ENCODE measurements at regions not wholly inside any gene's neighbourhood (a gene's known extent, or its start where the extent isn't known, plus 50 kb on each side); places are given as distances from the start of the nearest gene placed in this dataset.
A peak's percentile ranks its signal among the peaks of the same experiment; 100 is the strongest.

- intact Hi-C loops (cut with DNase I; ENCODE audit: low total_unique reads), result no loop called here
- no peaks in the 10 kb centered on the region for H3K27me3 ChIP-seq
- peak overlapping the region; percentile 59 to 99 (median 86) for H3K27ac ChIP-seq
- H3K36me3 ChIP-seq, result peaks cover 10 to 31% (median 21%) of the 10 kb centered on the region in 4 donors
- no peaks in the 10 kb centered on the region for H3K9me3 ChIP-seq
- no peak overlapping the region for H3K4me3 ChIP-seq
- DNase-seq, result no peak
- no peak for TF ChIP-seq POLR2AphosphoS5 (IDR thresholded peaks at IDR 0.05)
- TF ChIP-seq EP300 (IDR thresholded peaks at IDR 0.05), result no peak
- no peak for TF ChIP-seq CTCF (IDR thresholded peaks at IDR 0.05)
- no peak for TF ChIP-seq POLR2A (IDR thresholded peaks at IDR 0.05)
- peaks cover 69 to 99% (median 82%) of the 10 kb centered on the region in 4 donors for H3K4me1 ChIP-seq
- WGBS, 5 donors, result 57 to 64% (median 61%) methylated on average over 3 to 4 of the region's 4 CpGs
Observed at GRCh38 chr9:127556871-127557270, 55.2 kb upstream of the STXBP1 start.

GRCh38 chr9:127557466-127557869 lies 54.6 kb upstream of the STXBP1 start:
- TF ChIP-seq EP300 (IDR thresholded peaks at IDR 0.05), result no peak
- no peak for TF ChIP-seq POLR2AphosphoS5 (IDR thresholded peaks at IDR 0.05)
- TF ChIP-seq POLR2A (IDR thresholded peaks at IDR 0.05), result no peak
- no peak for TF ChIP-seq CTCF (IDR thresholded peaks at IDR 0.05)
- peak overlapping the region; percentile 59 to 99 (median 86) for H3K27ac ChIP-seq
- no peaks in the 10 kb centered on the region for H3K27me3 ChIP-seq
- peaks cover 70 to 99% (median 84%) of the 10 kb centered on the region in 4 donors for H3K4me1 ChIP-seq
- intact Hi-C loops (cut with DNase I; ENCODE audit: low total_unique reads), result no loop called here
- peak overlapping the region in 1 of 4 donors; percentile 15 for H3K4me3 ChIP-seq
- 5 to 13% (median 9%) methylated on average over 3 to 5 of the region's 5 CpGs for WGBS, 5 donors
- peaks cover 10 to 31% (median 21%) of the 10 kb centered on the region in 4 donors for H3K36me3 ChIP-seq
- no peaks in the 10 kb centered on the region for H3K9me3 ChIP-seq
- DNase-seq, result peak in 1 of 2 donors; percentile 82

GRCh38 chr9:127557998-127558546 lies 54.0 kb upstream of the STXBP1 start:
- WGBS, 5 donors, result 26 to 46% (median 32%) methylated on average over 11 of the region's 11 CpGs
- TF ChIP-seq CTCF (IDR thresholded peaks at IDR 0.05), result no peak
- intact Hi-C loops (cut with DNase I; ENCODE audit: low total_unique reads), result no loop called here
- H3K27ac ChIP-seq, result peak overlapping the region; percentile 59 to 99 (median 86)
- H3K4me1 ChIP-seq, result peaks cover 76 to 100% (median 88%) of the 10 kb centered on the region in 4 donors
- no peaks in the 10 kb centered on the region for H3K9me3 ChIP-seq
- peaks cover 10 to 31% (median 21%) of the 10 kb centered on the region in 4 donors for H3K36me3 ChIP-seq
- DNase-seq, result peak in 1 of 2 donors; percentile 73
- H3K27me3 ChIP-seq, result no peaks in the 10 kb centered on the region
- H3K4me3 ChIP-seq, result peak overlapping the region in 1 of 4 donors; percentile 15

GRCh38 chr9:127558581-127559246 lies 53.4 kb upstream of the STXBP1 start:
- intact Hi-C loops (cut with DNase I; ENCODE audit: low total_unique reads), result no loop called here
- TF ChIP-seq CTCF (IDR thresholded peaks at IDR 0.05) (no peak), POLR2AphosphoS5 (IDR thresholded peaks at IDR 0.05) (no peak), EP300 (IDR thresholded peaks at IDR 0.05) (no peak), POLR2A (IDR thresholded peaks at IDR 0.05) (no peak)
- no peak overlapping the region for H3K4me3 ChIP-seq
- H3K27ac ChIP-seq, result peak overlapping the region; percentile 59 to 99 (median 86)
- H3K9me3 ChIP-seq, result no peaks in the 10 kb centered on the region
- peaks cover 10 to 32% (median 21%) of the 10 kb centered on the region in 4 donors for H3K36me3 ChIP-seq
- WGBS, 5 donors, result 44 to 56% (median 49%) methylated on average over 7 to 9 of the region's 9 CpGs
- H3K4me1 ChIP-seq, result peaks cover 83 to 100% (median 91%) of the 10 kb centered on the region in 4 donors
- peak in 1 of 2 donors; percentile 12 for DNase-seq
- no peaks in the 10 kb centered on the region for H3K27me3 ChIP-seq
